MV-4-11 (cell line): ENCODE measurements at regions not wholly inside any gene's neighbourhood (a gene's known extent, or its start where the extent isn't known, plus 50 kb on each side); places are given as distances from the start of the nearest gene placed in this dataset.

Source experiments
- DNase-seq: peaks from one replicate; lab custom pipeline; 2025; lab: John Stamatoyannopoulos, UW

GRCh38 chr4:62156205-62156604 is 956.1 kb downstream of the ADGRL3 start:
- no peak for DNase-seq

- DNase-seq = no peak
Measured at GRCh38 chr4:62145276-62145675, 945.1 kb downstream of the ADGRL3 start.

- DNase-seq = no peak
Measured at GRCh38 chr4:62144431-62144830, 944.3 kb downstream of the ADGRL3 start.

- DNase-seq = no peak
Measured at GRCh38 chr4:62135565-62136156, 935.5 kb downstream of the ADGRL3 start.

- DNase-seq = no peak
Measured at GRCh38 chr4:62133977-62134376, 933.9 kb downstream of the ADGRL3 start.

GRCh38 chr4:62133101-62133897 is 933.2 kb downstream of the ADGRL3 start:
- no peak for DNase-seq

- no peak for DNase-seq
Measured at GRCh38 chr4:62131049-62131448, 930.9 kb downstream of the ADGRL3 start.

GRCh38 chr4:62130637-62131036 is 930.5 kb downstream of the ADGRL3 start:
- no peak for DNase-seq

GRCh38 chr4:62130230-62130629 is 930.1 kb downstream of the ADGRL3 start:
- no peak for DNase-seq
